Smooth muscle cell (in vitro differentiated cells): ENCODE measurements at regions not wholly inside any gene's neighbourhood (a gene's known extent, or its start where the extent isn't known, plus 50 kb on each side); places are given as distances from the start of the nearest gene placed in this dataset.

Source experiments
- DNase-seq: peaks from one replicate; lab custom pipeline; 2025; ENCODE audit not compliant: unreplicated experiment; lab: John Stamatoyannopoulos, UW
- H2AFZ ChIP-seq: fragments of 200-600 bp; sonication (generic); 2 replicates; pipeline ENCODE4 v1.6.0; 2016; ENCODE audit warnings: antibody characterized with exemption, low read depth, mild to moderate bottlenecking
- H3F3A ChIP-seq: fragments of 200-600 bp; sonication (generic); 2 replicates; pipeline ENCODE4 v1.6.0; 2017; ENCODE audit warnings: antibody characterized with exemption, low read depth
- H3K27ac ChIP-seq: fragments of 200-600 bp; sonication (generic); 2 replicates; pipeline ENCODE4 v1.5.1; 2016; ENCODE audit warnings: low read depth, mild to moderate bottlenecking
- H3K27me3 ChIP-seq: fragments of 200-600 bp; sonication (generic); 2 replicates; pipeline ENCODE4 v1.6.1; 2016; ENCODE audit warnings: low read depth, mild to moderate bottlenecking
- H3K36me3 ChIP-seq: fragments of 200-600 bp; sonication (generic); 2 replicates; pipeline ENCODE4 v1.5.1; 2016; ENCODE audit warnings: low read depth
- H3K4me1 ChIP-seq: fragments of 200-600 bp; sonication (generic); 2 replicates; pipeline ENCODE4 v1.5.1; 2016; ENCODE audit warnings: low read depth
- H3K4me2 ChIP-seq: fragments of 200-600 bp; sonication (generic); 2 replicates; pipeline ENCODE4 v1.6.0; 2016; ENCODE audit warnings: mild to moderate bottlenecking
- H3K4me3 ChIP-seq: fragments of 200-600 bp; sonication (generic); 2 replicates; pipeline ENCODE4 v1.5.1; 2016; ENCODE audit warnings: mild to moderate bottlenecking
- H3K79me2 ChIP-seq: fragments of 200-600 bp; sonication (generic); 2 replicates; pipeline ENCODE4 v1.6.0; 2016; ENCODE audit warnings: low read depth, mild to moderate bottlenecking
- H3K9ac ChIP-seq: fragments of 200-600 bp; sonication (generic); 2 replicates; pipeline ENCODE4 v1.6.0; 2016; ENCODE audit warnings: low read depth
- H3K9me3 ChIP-seq: fragments of 200-600 bp; sonication (generic); replicated peaks from 2 replicates; pipeline ENCODE4 v1.5.1; 2016; ENCODE audit warnings: low read depth
- H4K20me1 ChIP-seq: fragments of 200-600 bp; sonication (generic); 2 replicates; pipeline ENCODE4 v1.6.0; 2016; ENCODE audit warnings: low read depth
- WGBS: methylation state at CpG from one replicate; pipeline ENCODE4 v1.1.7; 2016; ENCODE audit warnings: low lambda C conversion rate; 5-methylcytosine and 5-hydroxymethylcytosine counted together
- TF ChIP-seq, protein P1 (sequence below): fragments of 200-600 bp; sonication (generic); IDR thresholded peaks from 2 replicates; pipeline ENCODE4 v1.5.1; 2017; ENCODE audit warnings: borderline replicate concordance, mild to moderate bottlenecking, antibody characterized with exemption; ENCODE audit not compliant: insufficient read depth, poor library complexity, severe bottlenecking

DNA sequence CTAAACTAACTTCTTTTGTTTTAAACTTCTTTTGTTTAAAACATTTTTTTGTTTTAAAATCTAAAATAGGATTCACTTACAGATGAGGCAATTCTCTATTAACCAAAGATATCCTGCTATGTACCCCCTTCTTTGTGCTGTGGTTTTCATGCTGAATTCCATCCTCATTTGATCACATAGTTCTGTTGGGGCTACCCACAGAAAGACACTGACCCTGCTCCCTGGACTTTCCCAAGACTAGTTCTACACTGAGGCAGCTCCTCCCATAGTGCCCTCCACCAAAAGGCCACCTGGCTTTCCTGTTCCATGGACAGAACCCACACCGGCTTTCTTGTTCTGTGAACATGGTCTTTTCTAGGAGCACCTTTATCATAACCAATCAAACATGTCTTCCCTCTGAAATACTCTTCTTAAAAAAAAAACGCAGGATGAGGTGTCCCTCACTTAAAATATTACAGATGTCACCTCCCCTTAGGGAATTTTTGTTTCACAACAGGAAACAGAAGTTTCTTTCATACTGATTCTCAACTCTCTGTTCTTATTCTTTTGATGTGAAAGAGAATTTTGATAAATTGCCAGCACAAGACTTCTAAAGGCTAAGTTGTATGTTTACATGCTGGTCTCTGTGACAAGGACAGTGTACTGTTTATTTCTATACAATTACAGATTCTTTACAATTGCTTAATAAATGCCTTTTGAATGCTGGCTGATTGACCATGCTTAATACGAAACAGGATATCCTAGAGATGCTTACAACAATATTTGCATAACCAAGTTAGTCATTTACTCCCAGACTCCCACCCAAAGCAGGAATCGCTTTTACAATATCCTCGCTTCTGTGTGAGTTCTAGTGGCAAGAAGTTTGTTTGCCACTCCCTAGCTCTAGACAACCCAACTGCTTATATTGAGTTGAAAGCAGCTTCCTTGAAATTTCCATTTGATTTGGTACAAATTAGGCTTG lies 300.4 kb downstream of the DTWD2 start:
- 88% methylated on average over 5 of the region's 5 CpGs for WGBS
- no peaks in the 10 kb centered on the region for H3K79me2 ChIP-seq
- H3K4me3 ChIP-seq, result no peak overlapping the region
- no peaks in the 10 kb centered on the region for H3K27me3 ChIP-seq
- no peak for DNase-seq
- H3K4me1 ChIP-seq, result no peaks in the 10 kb centered on the region
- H3K4me2 ChIP-seq, result no peak overlapping the region
- no peak overlapping the region for H3K9ac ChIP-seq
- H3F3A ChIP-seq, result no peaks in the 10 kb centered on the region
- H3K27ac ChIP-seq, result no peak overlapping the region
- H3K9me3 ChIP-seq, result no peaks in the 10 kb centered on the region
- no peaks in the 10 kb centered on the region for H4K20me1 ChIP-seq
- TF ChIP-seq, protein P1, sequence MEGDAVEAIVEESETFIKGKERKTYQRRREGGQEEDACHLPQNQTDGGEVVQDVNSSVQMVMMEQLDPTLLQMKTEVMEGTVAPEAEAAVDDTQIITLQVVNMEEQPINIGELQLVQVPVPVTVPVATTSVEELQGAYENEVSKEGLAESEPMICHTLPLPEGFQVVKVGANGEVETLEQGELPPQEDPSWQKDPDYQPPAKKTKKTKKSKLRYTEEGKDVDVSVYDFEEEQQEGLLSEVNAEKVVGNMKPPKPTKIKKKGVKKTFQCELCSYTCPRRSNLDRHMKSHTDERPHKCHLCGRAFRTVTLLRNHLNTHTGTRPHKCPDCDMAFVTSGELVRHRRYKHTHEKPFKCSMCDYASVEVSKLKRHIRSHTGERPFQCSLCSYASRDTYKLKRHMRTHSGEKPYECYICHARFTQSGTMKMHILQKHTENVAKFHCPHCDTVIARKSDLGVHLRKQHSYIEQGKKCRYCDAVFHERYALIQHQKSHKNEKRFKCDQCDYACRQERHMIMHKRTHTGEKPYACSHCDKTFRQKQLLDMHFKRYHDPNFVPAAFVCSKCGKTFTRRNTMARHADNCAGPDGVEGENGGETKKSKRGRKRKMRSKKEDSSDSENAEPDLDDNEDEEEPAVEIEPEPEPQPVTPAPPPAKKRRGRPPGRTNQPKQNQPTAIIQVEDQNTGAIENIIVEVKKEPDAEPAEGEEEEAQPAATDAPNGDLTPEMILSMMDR, result no peak
- H3K36me3 ChIP-seq, result no peaks in the 10 kb centered on the region
- H2AFZ ChIP-seq, result no peak overlapping the region

DNA sequence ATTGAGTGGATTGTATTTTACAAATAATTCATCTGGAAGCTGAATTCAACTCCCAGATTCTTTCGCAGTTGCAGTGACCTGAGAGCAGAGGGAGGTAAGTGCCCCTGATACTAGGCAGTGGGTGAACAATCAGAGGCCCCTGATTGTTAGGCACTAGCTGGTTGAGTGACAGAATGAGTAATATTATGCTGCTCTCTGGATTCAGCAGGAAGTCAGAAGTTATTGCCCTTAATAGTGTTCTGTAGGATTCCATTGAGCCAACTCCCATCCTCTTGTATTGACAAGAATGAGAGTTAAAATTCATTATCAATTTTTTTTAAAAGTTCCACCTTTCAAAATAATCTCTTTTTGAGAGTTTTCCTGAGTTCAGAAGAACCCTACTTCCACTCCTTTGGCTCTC lies 301.2 kb downstream of the DTWD2 start:
- 96% methylated on average over 1 of the region's 1 CpG for WGBS
- Histone ChIP-seq H3K4me3 (no peak overlapping the region), H3K27ac (no peak overlapping the region), H3K4me1 (no peaks in the 10 kb centered on the region), H3K36me3 (no peaks in the 10 kb centered on the region), H4K20me1 (no peaks in the 10 kb centered on the region), H3K4me2 (no peak overlapping the region), H3F3A (no peaks in the 10 kb centered on the region), H2AFZ (no peak overlapping the region), H3K9me3 (no peaks in the 10 kb centered on the region), H3K9ac (no peak overlapping the region), H3K79me2 (no peaks in the 10 kb centered on the region), H3K27me3 (no peaks in the 10 kb centered on the region)
- TF ChIP-seq, protein P1, result no peak
- DNase-seq, result no peak

DNA sequence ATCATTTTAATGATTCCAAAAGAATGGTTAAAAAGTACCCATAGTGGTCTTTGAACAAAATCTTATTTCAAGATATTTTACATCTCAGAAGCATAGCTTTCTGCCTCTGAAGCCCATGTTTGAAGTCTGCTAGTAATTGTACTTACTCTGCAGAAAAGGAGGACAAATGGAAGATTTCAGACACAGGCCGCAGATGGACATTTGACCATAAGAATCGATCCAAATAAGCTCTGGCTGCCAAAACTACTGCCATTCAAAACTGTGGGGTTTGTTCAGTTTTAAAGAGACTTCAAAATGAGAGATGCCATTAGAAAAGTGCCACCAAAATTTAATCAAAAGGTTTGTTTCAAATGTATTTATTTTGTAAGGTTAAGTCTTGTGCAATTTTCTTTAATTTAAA lies 306.7 kb downstream of the DTWD2 start:
- Histone ChIP-seq H3K4me3 (no peak overlapping the region), H4K20me1 (no peaks in the 10 kb centered on the region), H3F3A (no peaks in the 10 kb centered on the region), H3K9me3 (no peaks in the 10 kb centered on the region), H3K36me3 (no peaks in the 10 kb centered on the region), H3K4me1 (peaks cover 9% of the 10 kb centered on the region), H3K4me2 (no peak overlapping the region), H3K79me2 (no peaks in the 10 kb centered on the region), H3K27ac (no peak overlapping the region), H3K27me3 (no peaks in the 10 kb centered on the region), H2AFZ (no peak overlapping the region), H3K9ac (no peak overlapping the region)
- TF ChIP-seq, protein P1, result no peak
- WGBS, result 95% methylated on average over 2 of the region's 2 CpGs
- DNase-seq, result no peak
